Psoas muscle (tissue), 7 donors: ENCODE measurements at regions not wholly inside any gene's neighbourhood (a gene's known extent, or its start where the extent isn't known, plus 50 kb on each side); places are given as distances from the start of the nearest gene placed in this dataset.

ENCODE experiments used
- ATAC-seq, 4 donors: fragments of 200-7000 bp; cut with Tn5 transposase; one replicate each; pipeline ENCODE4 v1.9.1; 2020; ENCODE audit warnings: moderate library complexity in 3 of 4, mild to moderate bottlenecking in 2 of 4
- DNase-seq, 2 donors: peaks; one replicate each; pipeline ENCODE4 v3.0.0-alpha.2; 2020
- H3K27ac ChIP-seq: fragments of 200-600 bp; one replicate; pipeline ENCODE4 v1.8.0; 2022
- H3K27me3 ChIP-seq, 3 donors: fragments of 200-600 bp in 1 of 3; one replicate each; pipeline versions ENCODE4 v1.6.1 to v1.8.0; 2013 to 2022; ENCODE audit warnings: low read length in 2 of 3, mild to moderate bottlenecking in 2 of 3, moderate library complexity in 1 of 3; ENCODE audit not compliant: insufficient read depth in 3 of 3
- H3K36me3 ChIP-seq, 2 donors: fragments of 200-600 bp in 1 of 2; one replicate each; pipeline versions ENCODE4 v1.6.1 to v1.8.0; 2013 to 2022; ENCODE audit warnings: low read depth in 1 of 2, mild to moderate bottlenecking in 1 of 2, moderate library complexity in 1 of 2; ENCODE audit not compliant: insufficient read depth in 1 of 2
- H3K4me1 ChIP-seq: fragments of 200-600 bp; one replicate; pipeline ENCODE4 v1.8.0; 2022
- H3K4me3 ChIP-seq: fragments of 200-600 bp; one replicate; pipeline ENCODE4 v1.8.0; 2022; ENCODE audit warnings: mild to moderate bottlenecking
- H3K9me3 ChIP-seq: fragments of 200-600 bp; one replicate; pipeline ENCODE4 v1.8.0; 2022
- WGBS, 3 donors: extraction: QIAGEN DNeasy Blood & Tissue Kit; methylation state at CpG; one replicate each; pipeline versions ENCODE4 v1.1.6 to v1.1.7; 2013; 5-methylcytosine and 5-hydroxymethylcytosine counted together
- intact Hi-C, 2 donors: fragments of 100-400 bp; cut with DNase I; formaldehyde crosslinking; loops; one replicate each; pipeline versions ENCODE4 v1.11.0 to v1.14.2; 2022
- TF ChIP-seq, protein P1 (sequence below): fragments of 200-600 bp; IDR thresholded peaks from one replicate; pipeline ENCODE4 v1.8.0; 2022; ENCODE audit warnings: antibody characterized with exemption
- donor health status: healthy with polysubstance abuse.
- donor health status: DM: no; HTN: no; CAD: no; lungs with moderate emphysema.
- donor health status: Bipolar disorder and iron deficiency.
- donor health status: healthy.
- donor health status: DM: yes; HTN: yes; CAD: no.
- donor health status: DM: no; HTN: no; CAD: no.
- donor health status: DM: yes; HTN: yes; CAD: no.

DNA sequence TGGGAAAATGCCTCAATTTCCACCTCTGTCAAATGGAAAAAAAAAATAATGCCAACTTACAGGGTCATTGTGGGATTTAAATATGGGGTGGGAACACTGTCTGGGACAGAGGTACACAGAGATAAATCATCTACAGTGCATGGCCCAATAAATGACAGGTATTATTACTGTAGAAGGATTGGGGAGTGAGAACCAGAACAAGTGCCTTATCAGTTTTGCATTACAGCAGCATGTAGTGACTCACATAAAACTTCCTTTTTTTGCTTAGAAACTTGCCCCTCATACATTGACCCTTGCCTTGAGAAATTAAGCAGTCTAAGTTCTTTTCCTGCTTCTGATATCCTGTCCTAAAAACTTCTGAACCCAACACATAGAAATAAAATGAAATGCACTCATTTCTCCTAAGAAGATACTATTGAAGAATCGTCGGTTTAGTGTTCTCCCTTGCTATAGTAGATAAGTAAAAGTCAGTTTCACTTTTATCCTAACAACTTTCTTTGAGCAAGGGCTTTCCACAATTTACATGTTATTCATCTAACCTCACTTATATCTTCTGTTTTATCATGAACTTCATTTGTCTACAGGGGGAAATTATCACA, 121.0 kb upstream of the HAAO start:
- intact Hi-C loops = no loop called here
- Histone ChIP-seq H3K36me3 (no peaks in the 10 kb centered on the region), H3K4me1 (no peaks in the 10 kb centered on the region), H3K4me3 (no peak overlapping the region), H3K27ac (no peak overlapping the region), H3K27me3 (no peaks in the 10 kb centered on the region), H3K9me3 (no peaks in the 10 kb centered on the region)
- 64 to 74% (median 72%) methylated on average over 2 of the region's 2 CpGs for WGBS, 3 donors
- DNase-seq (no peak), ATAC-seq (no peak)
- TF ChIP-seq, protein P1, sequence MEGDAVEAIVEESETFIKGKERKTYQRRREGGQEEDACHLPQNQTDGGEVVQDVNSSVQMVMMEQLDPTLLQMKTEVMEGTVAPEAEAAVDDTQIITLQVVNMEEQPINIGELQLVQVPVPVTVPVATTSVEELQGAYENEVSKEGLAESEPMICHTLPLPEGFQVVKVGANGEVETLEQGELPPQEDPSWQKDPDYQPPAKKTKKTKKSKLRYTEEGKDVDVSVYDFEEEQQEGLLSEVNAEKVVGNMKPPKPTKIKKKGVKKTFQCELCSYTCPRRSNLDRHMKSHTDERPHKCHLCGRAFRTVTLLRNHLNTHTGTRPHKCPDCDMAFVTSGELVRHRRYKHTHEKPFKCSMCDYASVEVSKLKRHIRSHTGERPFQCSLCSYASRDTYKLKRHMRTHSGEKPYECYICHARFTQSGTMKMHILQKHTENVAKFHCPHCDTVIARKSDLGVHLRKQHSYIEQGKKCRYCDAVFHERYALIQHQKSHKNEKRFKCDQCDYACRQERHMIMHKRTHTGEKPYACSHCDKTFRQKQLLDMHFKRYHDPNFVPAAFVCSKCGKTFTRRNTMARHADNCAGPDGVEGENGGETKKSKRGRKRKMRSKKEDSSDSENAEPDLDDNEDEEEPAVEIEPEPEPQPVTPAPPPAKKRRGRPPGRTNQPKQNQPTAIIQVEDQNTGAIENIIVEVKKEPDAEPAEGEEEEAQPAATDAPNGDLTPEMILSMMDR = no peak

DNA sequence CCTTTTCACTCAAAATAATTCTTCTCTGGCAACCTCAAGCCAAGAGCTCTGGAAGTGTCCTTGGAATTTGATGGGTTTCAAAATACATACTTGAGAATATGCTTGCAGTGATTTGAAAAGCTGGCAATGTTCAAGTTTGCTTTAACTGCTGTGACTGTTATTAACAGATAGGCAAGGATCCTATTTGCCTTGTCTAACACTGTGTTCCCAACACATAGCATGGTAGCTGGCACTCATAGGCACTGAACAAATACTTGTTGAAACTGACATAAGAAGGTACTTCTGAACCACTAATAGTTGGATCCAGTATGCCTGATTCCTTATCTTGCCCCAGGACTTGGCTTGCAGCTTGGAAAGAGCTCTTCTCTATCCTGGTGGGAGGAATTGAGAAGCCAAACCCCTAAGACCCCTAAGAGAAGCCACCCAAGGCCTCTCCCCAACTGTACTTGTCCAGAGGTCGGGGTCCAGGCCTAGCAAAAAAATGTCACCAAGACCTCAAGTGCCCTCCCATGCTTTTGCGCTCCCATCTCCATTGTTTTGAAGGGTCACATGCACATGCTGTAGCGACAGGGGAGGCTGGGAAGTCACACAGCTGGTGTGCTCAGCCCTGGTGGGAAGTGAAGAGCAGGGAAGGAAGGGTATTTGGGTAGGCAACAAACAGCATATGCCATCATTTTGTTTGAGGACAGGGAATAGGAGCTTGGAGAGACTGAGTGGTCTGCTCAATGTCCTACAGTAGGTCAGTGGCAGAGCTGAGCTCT, 118.4 kb upstream of the HAAO start:
- WGBS, 3 donors = 92 to 95% (median 93%) methylated on average over 3 of the region's 3 CpGs
- no peaks in the 10 kb centered on the region for H3K9me3 ChIP-seq
- H3K4me1 ChIP-seq = peaks cover 12% of the 10 kb centered on the region
- no peaks in the 10 kb centered on the region for H3K36me3 ChIP-seq
- intact Hi-C loops = no loop called here
- TF ChIP-seq, protein P1 = no peak
- ATAC-seq (no peak), DNase-seq (no peak)
- H3K27me3 ChIP-seq = no peaks in the 10 kb centered on the region
- H3K4me3 ChIP-seq = no peak overlapping the region
- H3K27ac ChIP-seq = no peak overlapping the region

DNA sequence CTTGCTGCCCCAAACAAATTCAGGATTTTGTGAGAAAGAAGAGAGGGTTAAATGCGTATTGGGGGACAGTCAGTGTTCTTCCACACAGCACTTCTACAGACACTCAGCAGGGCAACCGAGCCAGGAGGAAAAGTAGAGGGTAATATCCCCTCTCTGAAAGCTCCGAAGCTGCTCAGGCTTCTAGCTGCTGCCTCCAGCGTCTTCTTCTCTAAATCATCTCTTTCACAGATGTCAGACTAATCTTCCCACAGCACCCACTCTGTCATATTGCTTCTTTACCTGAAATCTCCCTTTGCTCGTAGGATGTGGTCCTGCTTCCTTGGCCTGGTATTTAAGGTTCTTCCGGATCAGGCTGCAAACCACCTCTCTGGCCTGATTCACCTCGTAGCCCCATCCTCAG, 117.6 kb upstream of the HAAO start:
- intact Hi-C loops = no loop called here
- peaks cover 17% of the 10 kb centered on the region for H3K4me1 ChIP-seq
- DNase-seq = no peak

DNA sequence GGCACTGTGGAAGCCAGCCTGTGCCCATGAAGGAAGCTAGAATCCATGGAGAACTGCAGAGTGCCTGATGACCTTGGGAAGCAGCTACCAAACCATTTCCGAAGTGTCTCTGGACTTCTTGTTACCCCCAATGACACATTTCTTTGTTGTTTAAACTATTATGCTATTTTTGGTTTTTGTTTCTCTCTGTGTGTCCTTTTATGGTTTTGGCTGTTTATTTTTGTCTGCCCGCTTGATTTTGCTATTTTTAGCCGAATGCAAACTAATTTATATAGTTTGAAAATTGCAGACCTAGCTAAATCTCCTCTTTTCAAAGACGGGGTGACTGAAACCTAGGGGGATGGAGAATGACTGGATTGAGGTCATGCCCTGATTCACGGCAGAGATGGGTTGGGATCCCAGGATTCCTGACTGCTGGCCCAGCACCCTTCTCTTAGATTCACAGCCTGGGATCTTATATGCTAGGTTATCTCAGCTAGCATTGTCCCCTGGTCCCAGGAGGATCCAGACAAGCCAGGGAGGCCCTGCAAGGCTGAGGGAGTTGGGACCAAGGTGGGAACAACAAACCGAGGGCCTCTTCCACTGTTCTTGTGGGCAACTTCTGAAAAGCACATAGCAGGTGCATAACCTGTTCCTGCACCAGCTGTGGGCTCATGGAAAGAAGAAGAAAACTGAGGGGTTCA, 116.3 kb upstream of the HAAO start:
- Histone ChIP-seq H3K4me1 (peaks cover 17% of the 10 kb centered on the region), H3K9me3 (no peaks in the 10 kb centered on the region), H3K27ac (no peak overlapping the region), H3K4me3 (no peak overlapping the region), H3K27me3 (no peaks in the 10 kb centered on the region), H3K36me3 (no peaks in the 10 kb centered on the region)
- TF ChIP-seq, protein P1 = no peak
- no peak for DNase-seq
- ATAC-seq = no peak
- WGBS, 3 donors = 79 to 88% (median 80%) methylated on average over 6 of the region's 6 CpGs
- intact Hi-C loops = no loop called here

More for the DNA sequence above, 117.6 kb upstream of the HAAO start:
- H3K4me3 ChIP-seq = no peak overlapping the region
- H3K36me3 ChIP-seq = no peaks in the 10 kb centered on the region
- TF ChIP-seq, protein P1 = no peak
- 92 to 94% (median 93%) methylated on average over 7 of the region's 7 CpGs for WGBS, 3 donors
- no peak for ATAC-seq
- H3K27ac ChIP-seq = no peak overlapping the region
- H3K27me3 ChIP-seq = no peaks in the 10 kb centered on the region
- no peaks in the 10 kb centered on the region for H3K9me3 ChIP-seq
